Osteoblast (primary cell): ENCODE measurements at regions not wholly inside any gene's neighbourhood (a gene's known extent, or its start where the extent isn't known, plus 50 kb on each side); places are given as distances from the start of the nearest gene placed in this dataset.

ENCODE experiments used
- DNase-seq: peaks from one replicate; pipeline ENCODE4 v3.0.0; 2011; ENCODE audit warnings: low spot score, mixed read lengths; ENCODE audit not compliant: insufficient read length; ENCODE audit errors: missing footprints
- H2AFZ ChIP-seq: 2 replicates; pipeline ENCODE4 v1.6.0; 2011; ENCODE audit warnings: mild to moderate bottlenecking, low read length
- H3K27ac ChIP-seq: 2 replicates; pipeline ENCODE4 v1.5.1; 2011; ENCODE audit warnings: mild to moderate bottlenecking, low read depth, low read length, moderate library complexity
- H3K27me3 ChIP-seq: 2 replicates; pipeline ENCODE4 v1.6.0; 2012; ENCODE audit warnings: mild to moderate bottlenecking, control low read depth, inconsistent platforms, low read length, moderate library complexity; ENCODE audit not compliant: insufficient read depth
- H3K36me3 ChIP-seq: 2 replicates; pipeline ENCODE4 v1.5.1; 2011; ENCODE audit warnings: mild to moderate bottlenecking, low read length, control low read depth, moderate library complexity; ENCODE audit not compliant: insufficient read depth
- H3K4me1 ChIP-seq: 2 replicates; pipeline ENCODE4 v1.5.1; 2011; ENCODE audit warnings: mild to moderate bottlenecking, low read length, control low read depth, moderate library complexity; ENCODE audit not compliant: insufficient read depth
- H3K4me2 ChIP-seq: 2 replicates; pipeline ENCODE4 v1.6.0; 2011; ENCODE audit warnings: mild to moderate bottlenecking, low read length; ENCODE audit not compliant: insufficient read depth
- H3K4me3 ChIP-seq: fragments of 200-600 bp; sonication (generic); 3 replicates; pipeline ENCODE4 v1.5.1; 2012; ENCODE audit warnings: mild to moderate bottlenecking, low read length, inconsistent platforms; ENCODE audit not compliant: insufficient read depth
- H3K79me2 ChIP-seq: 2 replicates; pipeline ENCODE4 v1.6.0; 2012; ENCODE audit warnings: mild to moderate bottlenecking, low read length, control low read depth, inconsistent platforms; ENCODE audit not compliant: insufficient read depth
- H3K9me3 ChIP-seq: 2 replicates; pipeline ENCODE4 v1.5.1; 2011; ENCODE audit warnings: low read depth, low read length, control low read depth
- H4K20me1 ChIP-seq: 2 replicates; pipeline ENCODE4 v1.6.0; 2012; ENCODE audit warnings: mild to moderate bottlenecking, low read length, control low read depth; ENCODE audit not compliant: insufficient read depth
- CTCF ChIP-seq: IDR thresholded peaks from 2 replicates; pipeline ENCODE4 v1.5.1; 2011; ENCODE audit warnings: mild to moderate bottlenecking, low read depth, low read length, moderate library complexity; ENCODE audit errors: extremely low read depth

GRCh38 chr5:2901096-2901495, 149.6 kb upstream of the IRX2 start:
- no peaks in the 10 kb centered on the region for H4K20me1 ChIP-seq

GRCh38 chr5:2900360-2900759, 148.9 kb upstream of the IRX2 start:
- no peaks in the 10 kb centered on the region for H3K4me1 ChIP-seq
- H2AFZ ChIP-seq: no peak overlapping the region
- no peaks in the 10 kb centered on the region for H3K9me3 ChIP-seq
- no peak overlapping the region for H3K27ac ChIP-seq
- no peaks in the 10 kb centered on the region for H3K79me2 ChIP-seq
- H3K27me3 ChIP-seq: no peaks in the 10 kb centered on the region
- no peaks in the 10 kb centered on the region for H3K36me3 ChIP-seq
- DNase-seq: no peak
- H3K4me2 ChIP-seq: no peak overlapping the region
- no peak overlapping the region for H3K4me3 ChIP-seq
- TF ChIP-seq CTCF: no peak
- no peaks in the 10 kb centered on the region for H4K20me1 ChIP-seq

More at GRCh38 chr5:2901096-2901495, 149.6 kb upstream of the IRX2 start:
- H3K79me2 ChIP-seq: no peaks in the 10 kb centered on the region
- H3K9me3 ChIP-seq: no peaks in the 10 kb centered on the region
- no peak overlapping the region for H3K27ac ChIP-seq
- H3K4me3 ChIP-seq: no peak overlapping the region
- no peak for TF ChIP-seq CTCF
- H3K36me3 ChIP-seq: no peaks in the 10 kb centered on the region
- H3K27me3 ChIP-seq: no peaks in the 10 kb centered on the region
- peak; percentile 62 for DNase-seq
- no peak overlapping the region for H3K4me2 ChIP-seq
- no peaks in the 10 kb centered on the region for H3K4me1 ChIP-seq
- no peak overlapping the region for H2AFZ ChIP-seq

GRCh38 chr5:2899311-2899710, 147.8 kb upstream of the IRX2 start:
- no peaks in the 10 kb centered on the region for H3K36me3 ChIP-seq
- H3K9me3 ChIP-seq: no peaks in the 10 kb centered on the region
- H3K4me3 ChIP-seq: no peak overlapping the region
- no peaks in the 10 kb centered on the region for H3K27me3 ChIP-seq
- H3K27ac ChIP-seq: no peak overlapping the region
- no peaks in the 10 kb centered on the region for H3K79me2 ChIP-seq
- H2AFZ ChIP-seq: no peak overlapping the region
- peak; percentile 31 for DNase-seq
- H3K4me1 ChIP-seq: no peaks in the 10 kb centered on the region
- TF ChIP-seq CTCF: no peak
- H3K4me2 ChIP-seq: no peak overlapping the region
- H4K20me1 ChIP-seq: no peaks in the 10 kb centered on the region

- Histone ChIP-seq H3K27ac (no peak overlapping the region), H3K4me3 (no peak overlapping the region), H3K4me2 (no peak overlapping the region), H2AFZ (no peak overlapping the region), H3K4me1 (no peaks in the 10 kb centered on the region), H3K9me3 (no peaks in the 10 kb centered on the region), H3K79me2 (no peaks in the 10 kb centered on the region), H4K20me1 (no peaks in the 10 kb centered on the region), H3K36me3 (no peaks in the 10 kb centered on the region), H3K27me3 (no peaks in the 10 kb centered on the region)
- no peak for TF ChIP-seq CTCF
- DNase-seq: no peak
Observed at GRCh38 chr5:2898661-2899060, 147.2 kb upstream of the IRX2 start.
